ENCODE measurements at regions not wholly inside any gene's neighbourhood (a gene's known extent, or its start where the extent isn't known, plus 50 kb on each side); places are given as distances from the start of the nearest gene placed in this dataset.

DNA sequence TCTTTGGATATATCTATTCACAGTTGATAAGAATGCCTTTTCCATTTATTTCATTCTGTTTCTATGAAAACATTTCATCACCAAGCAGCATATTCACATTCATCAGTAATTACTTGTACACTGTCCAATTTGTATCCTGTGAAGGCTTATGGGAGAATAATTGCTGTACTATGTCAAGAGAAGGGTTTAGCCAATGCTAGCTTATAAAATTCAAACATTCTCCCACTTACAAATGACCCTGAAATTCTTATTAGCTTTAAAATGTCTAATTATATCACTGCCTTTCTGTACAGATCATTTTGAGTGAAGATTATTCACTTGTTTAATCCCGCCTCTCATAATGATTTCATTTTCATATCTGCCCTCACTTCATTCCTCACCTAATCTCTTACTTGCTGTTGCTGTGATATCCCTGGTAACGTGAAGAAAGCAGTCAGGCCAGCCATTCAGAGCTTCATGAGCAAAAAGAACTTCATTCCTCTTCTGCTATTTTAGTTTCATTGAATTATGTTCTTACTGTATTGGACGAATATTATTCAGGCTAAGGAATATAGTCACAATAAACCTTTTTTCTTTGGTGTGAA is 778.7 kb downstream of the OLFM4 start:
- Histone ChIP-seq H3K36me3 (ENCODE audit: control insufficient read depth in 4 of 4, insufficient read depth in 4 of 4, low read length in 4 of 4) (no peaks in the 10 kb centered on the region), H3K27me3 (ENCODE audit: control insufficient read depth in 3 of 3, insufficient read depth in 3 of 3, low read length in 2 of 3) (no peaks in the 10 kb centered on the region), H3K27ac (ENCODE audit: low read depth in 1 of 2, low read length in 1 of 2) (no peak overlapping the region), H3K9me3 (ENCODE audit: control insufficient read depth in 4 of 4, insufficient read depth in 3 of 4, low read length in 3 of 4) (no peaks in the 10 kb centered on the region), H3K4me3 (no peak overlapping the region), H3K9ac (ENCODE audit: insufficient read depth in 1 of 2, low read length in 2 of 2) (no peak overlapping the region), H3K4me1 (ENCODE audit: control insufficient read depth in 5 of 5, insufficient read depth in 5 of 5, low read length in 5 of 5) (peaks cover 0 to 8% (median 0%) of the 10 kb centered on the region in 5 donors)
- TF ChIP-seq, protein P1, sequence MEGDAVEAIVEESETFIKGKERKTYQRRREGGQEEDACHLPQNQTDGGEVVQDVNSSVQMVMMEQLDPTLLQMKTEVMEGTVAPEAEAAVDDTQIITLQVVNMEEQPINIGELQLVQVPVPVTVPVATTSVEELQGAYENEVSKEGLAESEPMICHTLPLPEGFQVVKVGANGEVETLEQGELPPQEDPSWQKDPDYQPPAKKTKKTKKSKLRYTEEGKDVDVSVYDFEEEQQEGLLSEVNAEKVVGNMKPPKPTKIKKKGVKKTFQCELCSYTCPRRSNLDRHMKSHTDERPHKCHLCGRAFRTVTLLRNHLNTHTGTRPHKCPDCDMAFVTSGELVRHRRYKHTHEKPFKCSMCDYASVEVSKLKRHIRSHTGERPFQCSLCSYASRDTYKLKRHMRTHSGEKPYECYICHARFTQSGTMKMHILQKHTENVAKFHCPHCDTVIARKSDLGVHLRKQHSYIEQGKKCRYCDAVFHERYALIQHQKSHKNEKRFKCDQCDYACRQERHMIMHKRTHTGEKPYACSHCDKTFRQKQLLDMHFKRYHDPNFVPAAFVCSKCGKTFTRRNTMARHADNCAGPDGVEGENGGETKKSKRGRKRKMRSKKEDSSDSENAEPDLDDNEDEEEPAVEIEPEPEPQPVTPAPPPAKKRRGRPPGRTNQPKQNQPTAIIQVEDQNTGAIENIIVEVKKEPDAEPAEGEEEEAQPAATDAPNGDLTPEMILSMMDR (IDR thresholded peaks at IDR 0.05; ENCODE audit: control extremely low read depth, extremely low read depth): no peak
- 53 to 70% methylated on average over 3 of the region's 3 CpGs for WGBS, 2 donors
- ATAC-seq (ENCODE audit: insufficient read depth, low FRiP score) (no peak), DNase-seq (peak in 2 of 3 donors; percentile 62 to 82)

DNA sequence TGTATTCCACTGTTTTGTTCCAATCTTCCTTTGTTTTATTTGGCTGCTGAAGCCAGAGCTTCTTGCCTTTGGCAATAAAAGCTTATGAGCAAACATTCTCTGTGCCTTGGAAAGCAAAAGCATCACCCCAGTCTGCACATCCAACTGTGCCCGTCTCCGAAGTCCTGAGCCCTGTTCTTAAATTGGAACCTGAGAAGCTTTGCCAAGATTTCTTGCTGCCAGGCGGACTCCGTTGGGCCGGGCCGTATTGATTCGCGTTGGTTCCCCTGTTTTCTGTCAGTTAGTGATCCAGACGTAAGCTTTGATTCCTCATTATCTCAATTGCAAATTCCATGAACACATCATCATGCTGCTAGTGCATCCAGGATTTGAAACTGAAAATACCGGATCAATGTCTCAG is 793.0 kb downstream of the OLFM4 start:
- DNase-seq: no peak
- no peak for ATAC-seq (ENCODE audit: insufficient read depth, low FRiP score)

DNA sequence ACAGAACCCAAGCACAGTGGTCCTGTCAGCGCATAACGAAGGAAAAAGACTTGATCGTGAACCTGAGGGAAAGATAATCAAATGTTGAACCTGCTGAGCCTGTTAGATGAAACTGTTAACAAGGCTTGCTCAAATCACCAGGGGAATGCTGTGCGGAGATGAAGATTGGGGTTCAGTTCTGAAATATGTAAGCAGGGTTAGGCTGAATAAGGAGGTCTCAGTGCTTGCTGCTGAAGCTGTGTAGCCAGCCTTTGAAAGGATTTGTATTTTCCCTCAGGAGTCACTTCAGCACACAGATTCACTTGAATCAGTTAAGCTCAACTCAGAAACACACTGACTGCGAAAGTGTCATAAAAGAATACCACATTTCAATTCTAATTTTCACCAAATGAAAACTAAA is 793.5 kb downstream of the OLFM4 start:
- no peaks in the 10 kb centered on the region for H3K9me3 ChIP-seq (ENCODE audit: control insufficient read depth in 4 of 4, insufficient read depth in 3 of 4, low read length in 3 of 4)
- H3K4me1 ChIP-seq (ENCODE audit: control insufficient read depth in 5 of 5, insufficient read depth in 5 of 5, low read length in 5 of 5): no peaks in the 10 kb centered on the region
- H3K27ac ChIP-seq (ENCODE audit: low read depth in 1 of 2, low read length in 1 of 2): no peak overlapping the region
- TF ChIP-seq, protein P1 (IDR thresholded peaks at IDR 0.05; ENCODE audit: control extremely low read depth, extremely low read depth): no peak
- H3K9ac ChIP-seq (ENCODE audit: insufficient read depth in 1 of 2, low read length in 2 of 2): no peak overlapping the region
- WGBS, 2 donors: 88 to 94% methylated on average over 5 of the region's 5 CpGs
- DNase-seq: no peak
- H3K27me3 ChIP-seq (ENCODE audit: control insufficient read depth in 3 of 3, insufficient read depth in 3 of 3, low read length in 2 of 3): no peaks in the 10 kb centered on the region
- H3K36me3 ChIP-seq (ENCODE audit: control insufficient read depth in 4 of 4, insufficient read depth in 4 of 4, low read length in 4 of 4): no peaks in the 10 kb centered on the region
- H3K4me3 ChIP-seq: no peak overlapping the region
- ATAC-seq (ENCODE audit: insufficient read depth, low FRiP score): no peak

More for the DNA sequence above, 793.0 kb downstream of the OLFM4 start:
- H3K4me3 ChIP-seq: no peak overlapping the region
- H3K4me1 ChIP-seq (ENCODE audit: control insufficient read depth in 5 of 5, insufficient read depth in 5 of 5, low read length in 5 of 5): no peaks in the 10 kb centered on the region
- H3K9ac ChIP-seq (ENCODE audit: insufficient read depth in 1 of 2, low read length in 2 of 2): no peak overlapping the region
- WGBS, 2 donors: 86 to 91% methylated on average over 10 of the region's 10 CpGs
- H3K27ac ChIP-seq (ENCODE audit: low read depth in 1 of 2, low read length in 1 of 2): no peak overlapping the region
- H3K36me3 ChIP-seq (ENCODE audit: control insufficient read depth in 4 of 4, insufficient read depth in 4 of 4, low read length in 4 of 4): no peaks in the 10 kb centered on the region
- H3K9me3 ChIP-seq (ENCODE audit: control insufficient read depth in 4 of 4, insufficient read depth in 3 of 4, low read length in 3 of 4): no peaks in the 10 kb centered on the region
- H3K27me3 ChIP-seq (ENCODE audit: control insufficient read depth in 3 of 3, insufficient read depth in 3 of 3, low read length in 2 of 3): no peaks in the 10 kb centered on the region
- TF ChIP-seq, protein P1 (IDR thresholded peaks at IDR 0.05; ENCODE audit: control extremely low read depth, extremely low read depth): no peak

GRCh38 chr13:53839461-53839860 is 810.8 kb downstream of the OLFM4 start:
- no peak for DNase-seq
- Histone ChIP-seq H3K27ac (ENCODE audit: low read depth in 1 of 2, low read length in 1 of 2) (no peak overlapping the region), H3K4me3 (no peak overlapping the region), H3K4me1 (ENCODE audit: control insufficient read depth in 5 of 5, insufficient read depth in 5 of 5, low read length in 5 of 5) (peaks cover 0 to 3% (median 0%) of the 10 kb centered on the region in 5 donors), H3K27me3 (ENCODE audit: control insufficient read depth in 3 of 3, insufficient read depth in 3 of 3, low read length in 2 of 3) (no peaks in the 10 kb centered on the region), H3K9me3 (ENCODE audit: control insufficient read depth in 4 of 4, insufficient read depth in 3 of 4, low read length in 3 of 4) (no peaks in the 10 kb centered on the region), H3K36me3 (ENCODE audit: control insufficient read depth in 4 of 4, insufficient read depth in 4 of 4, low read length in 4 of 4) (no peaks in the 10 kb centered on the region), H3K9ac (ENCODE audit: insufficient read depth in 1 of 2, low read length in 2 of 2) (no peak overlapping the region)
- TF ChIP-seq, protein P1 (IDR thresholded peaks at IDR 0.05; ENCODE audit: control extremely low read depth, extremely low read depth): no peak
- no peak for ATAC-seq (ENCODE audit: insufficient read depth, low FRiP score)
